ENCODE measurements at regions not wholly inside any gene's neighbourhood (a gene's known extent, or its start where the extent isn't known, plus 50 kb on each side); places are given as distances from the start of the nearest gene placed in this dataset.
A peak's percentile ranks its signal among the peaks of the same experiment; 100 is the strongest.

DNA sequence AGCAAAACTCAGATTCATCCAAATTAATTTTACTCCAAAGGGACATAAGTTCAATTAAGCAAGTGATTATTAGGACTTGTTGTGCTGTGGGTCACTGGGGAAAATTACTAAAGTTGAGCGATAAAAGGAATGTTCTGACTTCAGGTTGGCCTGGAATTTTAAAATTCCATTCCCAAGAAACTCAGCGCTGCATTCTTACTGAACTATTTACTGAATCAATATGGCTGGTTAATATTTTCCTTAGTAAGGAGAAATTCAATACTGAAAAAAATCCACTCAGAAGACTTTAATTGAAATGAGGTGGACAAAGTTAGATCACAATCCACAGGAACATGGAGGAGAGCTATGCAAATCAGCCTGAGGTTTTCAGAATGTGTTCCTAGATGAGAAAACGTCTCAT lies 578.9 kb upstream of the NR5A2 start:
- Mint-ChIP-seq H3K9me3 (ENCODE audit: low read depth) (peaks cover 51% of the 10 kb centered on the region), H3K27me3 (no peaks in the 10 kb centered on the region), H3K4me3 (ENCODE audit: low read depth) (peak overlapping the region; percentile 54), H3K36me3 (ENCODE audit: insufficient read depth) (peaks cover 16% of the 10 kb centered on the region), H3K27ac (peak overlapping the region; percentile 92), H3K4me1 (ENCODE audit: low read depth) (peaks cover 31% of the 10 kb centered on the region)
- no peak for DNase-seq (ENCODE audit: low spot score, unreplicated experiment)
- TF ChIP-seq, protein P1, sequence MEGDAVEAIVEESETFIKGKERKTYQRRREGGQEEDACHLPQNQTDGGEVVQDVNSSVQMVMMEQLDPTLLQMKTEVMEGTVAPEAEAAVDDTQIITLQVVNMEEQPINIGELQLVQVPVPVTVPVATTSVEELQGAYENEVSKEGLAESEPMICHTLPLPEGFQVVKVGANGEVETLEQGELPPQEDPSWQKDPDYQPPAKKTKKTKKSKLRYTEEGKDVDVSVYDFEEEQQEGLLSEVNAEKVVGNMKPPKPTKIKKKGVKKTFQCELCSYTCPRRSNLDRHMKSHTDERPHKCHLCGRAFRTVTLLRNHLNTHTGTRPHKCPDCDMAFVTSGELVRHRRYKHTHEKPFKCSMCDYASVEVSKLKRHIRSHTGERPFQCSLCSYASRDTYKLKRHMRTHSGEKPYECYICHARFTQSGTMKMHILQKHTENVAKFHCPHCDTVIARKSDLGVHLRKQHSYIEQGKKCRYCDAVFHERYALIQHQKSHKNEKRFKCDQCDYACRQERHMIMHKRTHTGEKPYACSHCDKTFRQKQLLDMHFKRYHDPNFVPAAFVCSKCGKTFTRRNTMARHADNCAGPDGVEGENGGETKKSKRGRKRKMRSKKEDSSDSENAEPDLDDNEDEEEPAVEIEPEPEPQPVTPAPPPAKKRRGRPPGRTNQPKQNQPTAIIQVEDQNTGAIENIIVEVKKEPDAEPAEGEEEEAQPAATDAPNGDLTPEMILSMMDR (IDR thresholded peaks at IDR 0.05; ENCODE audit: unreplicated experiment) = no peak

DNA sequence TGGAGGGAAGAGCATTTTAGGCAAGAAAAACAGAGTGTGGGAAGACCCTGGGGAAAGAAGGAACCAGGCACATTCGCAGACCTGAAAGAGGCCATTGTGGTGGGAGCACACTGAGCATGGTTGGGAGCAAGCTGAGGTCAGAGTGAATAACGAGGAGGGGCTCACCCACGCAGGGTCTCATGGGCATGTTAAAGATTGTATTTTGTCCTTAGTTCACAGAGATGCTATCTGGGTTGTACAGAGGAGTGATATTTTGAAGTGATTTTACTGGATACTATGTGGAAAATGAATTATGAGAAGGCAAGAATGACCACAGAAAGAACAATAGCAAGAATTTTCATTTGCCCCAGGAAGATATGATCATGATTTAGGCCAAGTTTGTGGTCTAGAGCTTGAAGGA lies 578.3 kb upstream of the NR5A2 start:
- DNase-seq (ENCODE audit: low spot score, unreplicated experiment) = no peak
- TF ChIP-seq, protein P1 (IDR thresholded peaks at IDR 0.05; ENCODE audit: unreplicated experiment) = no peak
- peak overlapping the region; percentile 92 for H3K27ac Mint-ChIP-seq
- peak overlapping the region; percentile 54 for H3K4me3 Mint-ChIP-seq (ENCODE audit: low read depth)
- peaks cover 48% of the 10 kb centered on the region for H3K9me3 Mint-ChIP-seq (ENCODE audit: low read depth)
- H3K4me1 Mint-ChIP-seq (ENCODE audit: low read depth) = peaks cover 32% of the 10 kb centered on the region
- H3K27me3 Mint-ChIP-seq = no peaks in the 10 kb centered on the region
- H3K36me3 Mint-ChIP-seq (ENCODE audit: insufficient read depth) = peaks cover 16% of the 10 kb centered on the region

DNA sequence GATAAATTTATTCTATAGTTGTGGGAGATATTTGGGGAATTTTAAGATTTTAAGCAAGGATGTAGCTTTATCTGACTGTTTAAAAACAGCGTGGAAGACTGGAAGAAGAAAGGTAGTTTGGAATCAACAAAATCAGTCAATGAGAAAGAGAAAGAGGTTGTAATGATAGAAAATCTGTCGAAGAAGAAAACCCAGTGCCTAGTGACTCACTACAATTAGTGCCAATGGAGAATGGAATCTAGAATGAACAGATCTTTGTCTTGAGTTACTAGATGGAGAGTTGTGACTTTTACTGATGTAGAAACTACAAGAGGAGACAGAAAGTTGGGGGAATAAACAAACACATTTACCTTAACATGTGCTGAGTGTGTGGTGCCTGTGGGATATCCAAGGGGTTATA lies 577.8 kb upstream of the NR5A2 start:
- Mint-ChIP-seq H3K36me3 (ENCODE audit: insufficient read depth) (peaks cover 15% of the 10 kb centered on the region), H3K4me1 (ENCODE audit: low read depth) (peaks cover 32% of the 10 kb centered on the region), H3K9me3 (ENCODE audit: low read depth) (peaks cover 43% of the 10 kb centered on the region), H3K27ac (peak overlapping the region; percentile 92), H3K4me3 (ENCODE audit: low read depth) (no peak overlapping the region), H3K27me3 (no peaks in the 10 kb centered on the region)
- DNase-seq (ENCODE audit: low spot score, unreplicated experiment) = no peak
- TF ChIP-seq, protein P1 (IDR thresholded peaks at IDR 0.05; ENCODE audit: unreplicated experiment) = no peak

DNA sequence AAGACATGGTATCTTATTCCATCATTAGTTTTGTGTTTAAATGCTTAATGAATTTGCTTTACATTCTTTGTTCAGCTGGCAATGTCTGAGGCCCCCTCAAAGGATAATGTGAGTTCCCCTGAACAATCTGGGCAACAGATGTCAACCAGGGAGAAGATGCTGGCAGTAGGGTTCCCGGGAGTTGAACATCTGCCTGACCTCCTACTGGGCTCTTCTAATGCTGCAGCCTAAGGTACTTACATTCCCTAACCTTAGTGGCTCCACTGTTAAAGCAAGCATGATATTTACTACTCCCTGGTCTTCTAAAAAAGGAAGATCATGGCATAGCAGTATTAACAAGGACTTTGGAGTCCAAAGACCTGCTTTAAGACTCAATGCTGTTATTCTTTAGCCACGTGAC lies 574.9 kb upstream of the NR5A2 start:
- Mint-ChIP-seq H3K4me3 (ENCODE audit: low read depth) (no peak overlapping the region), H3K9me3 (ENCODE audit: low read depth) (peaks cover 18% of the 10 kb centered on the region), H3K27me3 (no peaks in the 10 kb centered on the region), H3K36me3 (ENCODE audit: insufficient read depth) (peaks cover 9% of the 10 kb centered on the region), H3K4me1 (ENCODE audit: low read depth) (peaks cover 26% of the 10 kb centered on the region), H3K27ac (no peak overlapping the region)
- TF ChIP-seq, protein P1 (IDR thresholded peaks at IDR 0.05; ENCODE audit: unreplicated experiment) = no peak
- DNase-seq (ENCODE audit: low spot score, unreplicated experiment) = no peak

DNA sequence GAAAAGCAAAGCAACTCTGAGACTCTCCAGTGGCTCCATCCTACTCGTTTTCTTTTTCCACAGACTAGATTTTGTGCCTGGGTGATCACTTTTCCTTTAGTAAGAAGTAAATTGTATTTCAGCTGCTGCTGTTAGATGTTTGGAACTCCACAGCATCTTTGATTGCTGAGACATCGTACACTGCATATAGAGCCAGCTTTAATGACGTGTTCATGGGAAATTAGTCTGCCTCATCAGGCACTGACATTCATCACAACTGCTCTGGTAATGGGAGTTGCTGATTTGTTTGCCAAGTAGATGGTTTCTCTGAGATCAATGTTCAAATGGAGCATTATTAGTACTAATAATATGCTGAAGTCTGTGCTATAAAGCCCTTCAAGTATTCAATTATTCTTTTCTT lies 573.8 kb upstream of the NR5A2 start:
- Mint-ChIP-seq H3K9me3 (ENCODE audit: low read depth) (peaks cover 15% of the 10 kb centered on the region), H3K4me1 (ENCODE audit: low read depth) (peaks cover 19% of the 10 kb centered on the region), H3K27me3 (no peaks in the 10 kb centered on the region)

More for the DNA sequence above, 573.8 kb upstream of the NR5A2 start:
- Mint-ChIP-seq H3K36me3 (ENCODE audit: insufficient read depth) (peaks cover 6% of the 10 kb centered on the region), H3K27ac (no peak overlapping the region), H3K4me3 (ENCODE audit: low read depth) (no peak overlapping the region)
- TF ChIP-seq, protein P1 (IDR thresholded peaks at IDR 0.05; ENCODE audit: unreplicated experiment) = no peak
- DNase-seq (ENCODE audit: low spot score, unreplicated experiment) = no peak
